SK-N-SH (cell line): ENCODE measurements at regions not wholly inside any gene's neighbourhood (a gene's known extent, or its start where the extent isn't known, plus 50 kb on each side); places are given as distances from the start of the nearest gene placed in this dataset.

Experiments
- CTCF ChIA-PET: fragments of 300-600, 350-600 bp; formaldehyde crosslinking; extraction: SDS; loops from one replicate; lab custom pipeline; 2021; lab: Yijun Ruan, JAX
- POLR2A ChIA-PET: fragments of 350-600 bp; sonication (Branson Sonifier 250); formaldehyde crosslinking; extraction: SDS; loops from one replicate; lab custom pipeline; 2020; ENCODE audit warnings: antibody characterized with exemption, inconsistent platforms; lab: Yijun Ruan, JAX
- DNase-seq: peaks from one replicate; pipeline ENCODE4 v3.0.0; 2012
- H2AFZ ChIP-seq: fragments of 200-600 bp; sonication (generic); 2 replicates; pipeline ENCODE4 v1.8.1; 2016; ENCODE audit warnings: antibody characterized with exemption, mild to moderate bottlenecking, low read depth
- H3F3A ChIP-seq: fragments of 200-600 bp; sonication (generic); replicated peaks from 2 replicates; pipeline ENCODE3; 2016; ENCODE audit warnings: antibody characterized with exemption, mild to moderate bottlenecking; ENCODE audit not compliant: insufficient read depth
- H3K27ac ChIP-seq, 2 experiments: fragments of 200-500 bp in 1 of 2; fragments of 200-600 bp in 1 of 2; sonication (Bioruptor generic) in 1 of 2; sonication (generic), shearing (Covaris generic) in 1 of 2; 2 replicates each; pipeline versions ENCODE4 v1.5.1 to v1.6.1; 2014 to 2016; ENCODE audit warnings: low read depth in 2 of 2, inconsistent platforms in 1 of 2, low read length in 1 of 2, mild to moderate bottlenecking in 1 of 2, mixed read lengths in 1 of 2
- H3K27me3 ChIP-seq: fragments of 200-600 bp; sonication (generic), shearing (Covaris generic); 2 replicates; pipeline ENCODE4 v1.6.1; 2016; ENCODE audit warnings: mixed run types; ENCODE audit not compliant: insufficient read depth
- H3K36me3 ChIP-seq, 2 experiments: fragments of 200-500 bp in 1 of 2; fragments of 200-600 bp in 1 of 2; sonication (Bioruptor generic) in 1 of 2; sonication (generic) in 1 of 2; replicated peaks in 1 of 2; 2 replicates each; pipeline versions ENCODE3 to v1.5.1; 2014 to 2016; ENCODE audit warnings: low read length in 1 of 2, mild to moderate bottlenecking in 1 of 2; ENCODE audit not compliant: insufficient read depth in 2 of 2, control insufficient read depth in 1 of 2
- H3K4me1 ChIP-seq, 2 experiments: fragments of 200-500 bp in 1 of 2; fragments of 200-600 bp in 1 of 2; sonication (Bioruptor generic) in 1 of 2; sonication (generic), shearing (Covaris generic) in 1 of 2; 2 replicates each; pipeline versions ENCODE4 v1.5.1 to v1.6.1; 2014 to 2016; ENCODE audit warnings: low read depth in 1 of 2, low read length in 1 of 2, mixed run types in 1 of 2; ENCODE audit not compliant: insufficient read depth in 2 of 2, control insufficient read depth in 1 of 2
- H3K4me2 ChIP-seq: fragments of 200-600 bp; sonication (generic), shearing (Covaris generic); 2 replicates; pipeline ENCODE4 v1.6.1; 2017; ENCODE audit warnings: mixed run types
- H3K4me3 ChIP-seq, 2 experiments: fragments of 200-500 bp in 1 of 2; fragments of 200-600 bp in 1 of 2; sonication (Bioruptor generic) in 1 of 2; sonication (generic), shearing (Covaris generic) in 1 of 2; 2 replicates each; pipeline versions ENCODE4 v1.5.1 to v1.8.1; 2014 to 2016; ENCODE audit warnings: low read depth in 2 of 2, inconsistent platforms in 1 of 2, low read length in 1 of 2, mild to moderate bottlenecking in 1 of 2, mixed read lengths in 1 of 2, moderate library complexity in 1 of 2
- H3K79me2 ChIP-seq: fragments of 200-600 bp; sonication (generic); 2 replicates; pipeline ENCODE4 v1.8.1; 2017; ENCODE audit warnings: mild to moderate bottlenecking; ENCODE audit not compliant: insufficient read depth
- H3K9ac ChIP-seq: fragments of 200-600 bp; sonication (generic); 2 replicates; pipeline ENCODE4 v1.6.1; 2017; ENCODE audit warnings: mixed run types
- H3K9me2 ChIP-seq: fragments of 200-600 bp; sonication (generic); 2 replicates; pipeline ENCODE4 v1.6.1; 2017; ENCODE audit warnings: mixed run types
- H3K9me3 ChIP-seq: fragments of 200-600 bp; sonication (generic); 2 replicates; pipeline ENCODE4 v1.6.1; 2017; ENCODE audit warnings: mixed run types, mild to moderate bottlenecking, moderate library complexity
- H4K20me1 ChIP-seq: fragments of 200-600 bp; sonication (generic); 2 replicates; pipeline ENCODE4 v1.6.1; 2017; ENCODE audit warnings: mild to moderate bottlenecking, mixed run types; ENCODE audit not compliant: insufficient read depth
- CTCF ChIP-seq: fragments of 200-600 bp; sonication (generic); IDR thresholded peaks from 2 replicates; pipeline ENCODE4 v1.6.1; 2017; ENCODE audit warnings: antibody characterized with exemption, mild to moderate bottlenecking, moderate library complexity
- FOXJ3 ChIP-seq: sonication (generic); formaldehyde crosslinking; IDR thresholded peaks from 2 replicates; pipeline ENCODE4 v1.5.1; 2020; ENCODE audit warnings: mild to moderate bottlenecking, missing genetic modification reagents
- GATA2 ChIP-seq: sonication (generic); formaldehyde crosslinking; IDR thresholded peaks from 2 replicates; pipeline ENCODE4 v1.5.0; 2020; ENCODE audit warnings: mild to moderate bottlenecking, missing genetic modification reagents
- IRF3 ChIP-seq: fragments of 150-350 bp; IDR thresholded peaks from 2 replicates; pipeline ENCODE4 v1.6.1; 2016; ENCODE audit warnings: mild to moderate bottlenecking, low read depth, low read length
- MAX ChIP-seq: IDR thresholded peaks from 2 replicates; pipeline ENCODE4 v1.4.0; 2012; ENCODE audit warnings: low read depth
- RCOR1 ChIP-seq: fragments of 150-350 bp; IDR thresholded peaks from 2 replicates; pipeline ENCODE4 v1.6.1; 2017; ENCODE audit warnings: antibody characterized with exemption, low read length
- RFX5 ChIP-seq: IDR thresholded peaks from 2 replicates; pipeline ENCODE4 v1.6.1; 2012; ENCODE audit warnings: mild to moderate bottlenecking, improper control_type of control experiment, low read length
- TAF1 ChIP-seq: IDR thresholded peaks from 2 replicates; pipeline ENCODE4 v1.6.1; 2012; ENCODE audit warnings: low read depth, mild to moderate bottlenecking, low read length, moderate library complexity, borderline replicate concordance
- USF1 ChIP-seq: IDR thresholded peaks from 2 replicates; pipeline ENCODE4 v1.4.0; 2012; ENCODE audit warnings: low read depth, borderline replicate concordance
- WGBS: methylation state at CpG from one replicate; pipeline ENCODE4 v1.1.6; 2017; ENCODE audit warnings: low lambda C conversion rate; 5-methylcytosine and 5-hydroxymethylcytosine counted together

GRCh38 chr16:65200857-65201256 lies 79.0 kb upstream of the CDH11 start:
- no peak overlapping the region for H3K4me2 ChIP-seq
- no peaks in the 10 kb centered on the region for H3K27me3 ChIP-seq
- no peaks in the 10 kb centered on the region for H3K9me2 ChIP-seq
- no peaks in the 10 kb centered on the region for H4K20me1 ChIP-seq
- H3K36me3 ChIP-seq = no peaks in the 10 kb centered on the region
- no peak for DNase-seq
- CTCF ChIA-PET = interaction anchor here (1.1 kb wide), 1 partner anchor 10 kb away, joined by 3 read pairs; no protein-coding TSS in a partner anchor
- no peaks in the 10 kb centered on the region for H3F3A ChIP-seq
- H3K27ac ChIP-seq = no peak overlapping the region
- H3K9me3 ChIP-seq = no peaks in the 10 kb centered on the region
- H2AFZ ChIP-seq = no peak overlapping the region
- H3K4me1 ChIP-seq = peaks cover 2 to 8% of the 10 kb centered on the region in 2 experiments; a peak in 3 of 4 replicates
- no peaks in the 10 kb centered on the region for H3K79me2 ChIP-seq
- WGBS = 91% methylated on average over 5 of the region's 5 CpGs
- no peak overlapping the region for H3K9ac ChIP-seq
- POLR2A ChIA-PET = no interaction called here
- H3K4me3 ChIP-seq = no peak overlapping the region
- TF ChIP-seq MAX = no peak
- no peak for TF ChIP-seq CTCF
- no peak for TF ChIP-seq TAF1

- CTCF ChIA-PET = no interaction called here
- H4K20me1 ChIP-seq = no peaks in the 10 kb centered on the region
- no peaks in the 10 kb centered on the region for H3K79me2 ChIP-seq
- H3K4me1 ChIP-seq = peaks cover 7 to 13% of the 10 kb centered on the region in 2 experiments; a peak in 3 of 4 replicates
- TF ChIP-seq RFX5 (no peak), GATA2 (CRISPR knock-in tag) (no peak), RCOR1 (no peak), CTCF (no peak), USF1 (no peak), FOXJ3 (CRISPR knock-in tag) (no peak), IRF3 (no peak)
- no peaks in the 10 kb centered on the region for H3K27me3 ChIP-seq
- no peak for DNase-seq
- H3K36me3 ChIP-seq = no peaks in the 10 kb centered on the region
- POLR2A ChIA-PET = no interaction called here
- H3K4me2 ChIP-seq = no peak overlapping the region
- H3K4me3 ChIP-seq = no peak overlapping the region
- WGBS = 80% methylated on average over 5 of the region's 5 CpGs
- H3K9me2 ChIP-seq = no peaks in the 10 kb centered on the region
- H3F3A ChIP-seq = no peaks in the 10 kb centered on the region
- H3K27ac ChIP-seq = no peak overlapping the region
- no peak overlapping the region for H2AFZ ChIP-seq
- no peak overlapping the region for H3K9ac ChIP-seq
- H3K9me3 ChIP-seq = no peaks in the 10 kb centered on the region
Measured at GRCh38 chr16:65200156-65200773, 78.4 kb upstream of the CDH11 start.
